ENCODE measurements at regions not wholly inside any gene's neighbourhood (a gene's known extent, or its start where the extent isn't known, plus 50 kb on each side); places are given as distances from the start of the nearest gene placed in this dataset.

- TF ChIP-seq, protein P1, sequence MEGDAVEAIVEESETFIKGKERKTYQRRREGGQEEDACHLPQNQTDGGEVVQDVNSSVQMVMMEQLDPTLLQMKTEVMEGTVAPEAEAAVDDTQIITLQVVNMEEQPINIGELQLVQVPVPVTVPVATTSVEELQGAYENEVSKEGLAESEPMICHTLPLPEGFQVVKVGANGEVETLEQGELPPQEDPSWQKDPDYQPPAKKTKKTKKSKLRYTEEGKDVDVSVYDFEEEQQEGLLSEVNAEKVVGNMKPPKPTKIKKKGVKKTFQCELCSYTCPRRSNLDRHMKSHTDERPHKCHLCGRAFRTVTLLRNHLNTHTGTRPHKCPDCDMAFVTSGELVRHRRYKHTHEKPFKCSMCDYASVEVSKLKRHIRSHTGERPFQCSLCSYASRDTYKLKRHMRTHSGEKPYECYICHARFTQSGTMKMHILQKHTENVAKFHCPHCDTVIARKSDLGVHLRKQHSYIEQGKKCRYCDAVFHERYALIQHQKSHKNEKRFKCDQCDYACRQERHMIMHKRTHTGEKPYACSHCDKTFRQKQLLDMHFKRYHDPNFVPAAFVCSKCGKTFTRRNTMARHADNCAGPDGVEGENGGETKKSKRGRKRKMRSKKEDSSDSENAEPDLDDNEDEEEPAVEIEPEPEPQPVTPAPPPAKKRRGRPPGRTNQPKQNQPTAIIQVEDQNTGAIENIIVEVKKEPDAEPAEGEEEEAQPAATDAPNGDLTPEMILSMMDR (IDR thresholded peaks at IDR 0.05; ENCODE audit: insufficient read depth, low read length, poor library complexity, severe bottlenecking): no peak
- no peak for TF ChIP-seq EZH2phosphoT487 (conservative IDR thresholded peaks at IDR 0.05; ENCODE audit: low read length)
Observed at GRCh38 chr4:108559068-108559793, 61.1 kb upstream of the RPL34 start.

Data from SU-DHL-6 (cell line).